Fibroblast of lung (primary cell): ENCODE measurements at regions not wholly inside any gene's neighbourhood (a gene's known extent, or its start where the extent isn't known, plus 50 kb on each side); places are given as distances from the start of the nearest gene placed in this dataset.
"Not testable (repeated sequence)": the region's sequence is repeated elsewhere in the genome, so short reads cannot be mapped to it uniquely, and the experiment has no call there.

ENCODE experiments used
- EZH2 ChIP-seq: IDR thresholded peaks from 2 replicates; pipeline ENCODE4 v1.5.1; 2012; ENCODE audit warnings: low read length, control low read depth, mild to moderate bottlenecking; ENCODE audit errors: missing control alignments
- TF ChIP-seq, protein P1 (sequence below), 2 donors: IDR thresholded peaks in 1 of 2; conservative IDR thresholded peaks in 1 of 2; 1 replicate in 1 of 2; 2 replicates in 1 of 2; pipeline ENCODE4 v1.5.1; 2011 to 2012; ENCODE audit warnings: low read length in 2 of 2, control low read depth in 1 of 2, inconsistent platforms in 1 of 2, low read depth in 1 of 2, mild to moderate bottlenecking in 1 of 2

DNA sequence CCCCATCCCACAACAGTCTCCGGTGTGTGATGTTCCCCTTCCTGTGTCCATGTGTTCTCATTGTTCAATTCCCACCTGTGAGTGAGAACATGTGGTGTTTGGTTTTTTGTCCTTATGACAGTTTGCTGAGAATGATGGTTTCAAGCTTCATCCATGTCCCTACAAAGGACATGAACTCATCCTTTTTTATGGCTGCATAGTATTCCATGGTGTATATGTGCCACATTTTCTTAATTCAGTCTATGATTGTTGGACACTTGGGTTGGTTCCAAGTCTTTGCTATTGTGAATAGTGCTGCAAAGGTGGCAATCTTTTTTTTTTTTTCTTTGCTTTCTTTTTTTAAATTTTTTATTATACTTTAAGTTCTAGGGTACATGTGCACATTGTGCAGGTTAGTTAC lies 406.7 kb upstream of the ATP5MC3 start:
- TF ChIP-seq, protein P1, sequence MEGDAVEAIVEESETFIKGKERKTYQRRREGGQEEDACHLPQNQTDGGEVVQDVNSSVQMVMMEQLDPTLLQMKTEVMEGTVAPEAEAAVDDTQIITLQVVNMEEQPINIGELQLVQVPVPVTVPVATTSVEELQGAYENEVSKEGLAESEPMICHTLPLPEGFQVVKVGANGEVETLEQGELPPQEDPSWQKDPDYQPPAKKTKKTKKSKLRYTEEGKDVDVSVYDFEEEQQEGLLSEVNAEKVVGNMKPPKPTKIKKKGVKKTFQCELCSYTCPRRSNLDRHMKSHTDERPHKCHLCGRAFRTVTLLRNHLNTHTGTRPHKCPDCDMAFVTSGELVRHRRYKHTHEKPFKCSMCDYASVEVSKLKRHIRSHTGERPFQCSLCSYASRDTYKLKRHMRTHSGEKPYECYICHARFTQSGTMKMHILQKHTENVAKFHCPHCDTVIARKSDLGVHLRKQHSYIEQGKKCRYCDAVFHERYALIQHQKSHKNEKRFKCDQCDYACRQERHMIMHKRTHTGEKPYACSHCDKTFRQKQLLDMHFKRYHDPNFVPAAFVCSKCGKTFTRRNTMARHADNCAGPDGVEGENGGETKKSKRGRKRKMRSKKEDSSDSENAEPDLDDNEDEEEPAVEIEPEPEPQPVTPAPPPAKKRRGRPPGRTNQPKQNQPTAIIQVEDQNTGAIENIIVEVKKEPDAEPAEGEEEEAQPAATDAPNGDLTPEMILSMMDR (conservative IDR thresholded peaks at IDR 0.05 in 1 of 2, IDR thresholded peaks at IDR 0.05 in 1 of 2; ENCODE audit: low read depth in 1 of 2, low read length in 2 of 2) = not testable (repeated sequence)
- TF ChIP-seq EZH2 = not testable (repeated sequence)
